Upper lobe of left lung (tissue), 4 donors: ENCODE measurements at regions not wholly inside any gene's neighbourhood (a gene's known extent, or its start where the extent isn't known, plus 50 kb on each side); places are given as distances from the start of the nearest gene placed in this dataset.

Source experiments
- CTCF ChIP-seq, 6 experiments: fragments of 450-650 bp in 4 of 6; fragments of 200-600 bp in 2 of 6; sonication (generic) in 2 of 6; IDR thresholded peaks; one replicate each; pipeline ENCODE4 v1.5.1; 2016 to 2019; ENCODE audit warnings: antibody characterized with exemption in 6 of 6
- EP300 ChIP-seq, 4 donors: sonication (generic); formaldehyde crosslinking; IDR thresholded peaks; one replicate each; pipeline ENCODE4 v1.5.1; 2017; ENCODE audit warnings: antibody characterized with exemption in 4 of 4, control low read depth in 2 of 4
- POLR2A ChIP-seq, 4 donors: fragments of 450-650 bp; IDR thresholded peaks; one replicate each; pipeline ENCODE4 v1.5.1; 2016 to 2017; ENCODE audit warnings: antibody characterized with exemption in 4 of 4, mild to moderate bottlenecking in 2 of 4
- POLR2AphosphoS5 ChIP-seq, 2 donors: sonication (generic); formaldehyde crosslinking; IDR thresholded peaks; one replicate each; pipeline ENCODE4 v1.5.1; 2017; ENCODE audit warnings: antibody characterized with exemption in 2 of 2

- TF ChIP-seq CTCF (IDR thresholded peaks at IDR 0.05) (no peak), POLR2A (IDR thresholded peaks at IDR 0.05) (no peak), POLR2AphosphoS5 (IDR thresholded peaks at IDR 0.05) (no peak), EP300 (IDR thresholded peaks at IDR 0.05) (no peak)
These were observed 195.2 kb downstream of the AXIN2 start for GRCh38 chr17:65366102-65366844.
